ENCODE measurements at regions not wholly inside any gene's neighbourhood (a gene's known extent, or its start where the extent isn't known, plus 50 kb on each side); places are given as distances from the start of the nearest gene placed in this dataset.

GRCh38 chr17:74096456-74096855 lies 107.0 kb upstream of the RPL38 start:
- TF ChIP-seq CTCF (IDR thresholded peaks at IDR 0.05; ENCODE audit: unreplicated experiment): no peak
- DNase-seq (ENCODE audit: unreplicated experiment): no peak
- H3K9me3 Mint-ChIP-seq (ENCODE audit: unreplicated experiment): no peaks in the 10 kb centered on the region
- H3K4me3 Mint-ChIP-seq (ENCODE audit: unreplicated experiment): no peak overlapping the region
- BruUV-seq (replicated peaks): no TSS peak
- no peak overlapping the region for H3K27ac Mint-ChIP-seq (ENCODE audit: low read depth, unreplicated experiment)
- intact Hi-C loops (cut with micrococcal nuclease): no loop called here
- peaks cover 9% of the 10 kb centered on the region for H3K27me3 Mint-ChIP-seq (ENCODE audit: insufficient read depth, unreplicated experiment)
- ChIA-PET POLR2A (no interaction called here), CTCF (no interaction called here)
- no peaks in the 10 kb centered on the region for H3K36me3 Mint-ChIP-seq (ENCODE audit: insufficient read depth, unreplicated experiment)
- H3K4me1 Mint-ChIP-seq (ENCODE audit: insufficient read depth, unreplicated experiment): no peaks in the 10 kb centered on the region

GRCh38 chr17:74097450-74098135 lies 105.9 kb upstream of the RPL38 start:
- no peak for TF ChIP-seq CTCF (IDR thresholded peaks at IDR 0.05; ENCODE audit: unreplicated experiment)
- no TSS peak for BruUV-seq (replicated peaks)
- H3K4me1 Mint-ChIP-seq (ENCODE audit: insufficient read depth, unreplicated experiment): no peaks in the 10 kb centered on the region
- intact Hi-C loops (cut with micrococcal nuclease): no loop called here
- H3K9me3 Mint-ChIP-seq (ENCODE audit: unreplicated experiment): no peaks in the 10 kb centered on the region
- H3K36me3 Mint-ChIP-seq (ENCODE audit: insufficient read depth, unreplicated experiment): no peaks in the 10 kb centered on the region
- POLR2A ChIA-PET: interaction anchor here (0.6 kb wide), 1 partner anchor 65 kb away, joined by 3 read pairs; no protein-coding TSS in a partner anchor
- DNase-seq (ENCODE audit: unreplicated experiment): no peak
- CTCF ChIA-PET: no interaction called here
- H3K4me3 Mint-ChIP-seq (ENCODE audit: unreplicated experiment): no peak overlapping the region
- no peak overlapping the region for H3K27ac Mint-ChIP-seq (ENCODE audit: low read depth, unreplicated experiment)
- no peaks in the 10 kb centered on the region for H3K27me3 Mint-ChIP-seq (ENCODE audit: insufficient read depth, unreplicated experiment)

DNA sequence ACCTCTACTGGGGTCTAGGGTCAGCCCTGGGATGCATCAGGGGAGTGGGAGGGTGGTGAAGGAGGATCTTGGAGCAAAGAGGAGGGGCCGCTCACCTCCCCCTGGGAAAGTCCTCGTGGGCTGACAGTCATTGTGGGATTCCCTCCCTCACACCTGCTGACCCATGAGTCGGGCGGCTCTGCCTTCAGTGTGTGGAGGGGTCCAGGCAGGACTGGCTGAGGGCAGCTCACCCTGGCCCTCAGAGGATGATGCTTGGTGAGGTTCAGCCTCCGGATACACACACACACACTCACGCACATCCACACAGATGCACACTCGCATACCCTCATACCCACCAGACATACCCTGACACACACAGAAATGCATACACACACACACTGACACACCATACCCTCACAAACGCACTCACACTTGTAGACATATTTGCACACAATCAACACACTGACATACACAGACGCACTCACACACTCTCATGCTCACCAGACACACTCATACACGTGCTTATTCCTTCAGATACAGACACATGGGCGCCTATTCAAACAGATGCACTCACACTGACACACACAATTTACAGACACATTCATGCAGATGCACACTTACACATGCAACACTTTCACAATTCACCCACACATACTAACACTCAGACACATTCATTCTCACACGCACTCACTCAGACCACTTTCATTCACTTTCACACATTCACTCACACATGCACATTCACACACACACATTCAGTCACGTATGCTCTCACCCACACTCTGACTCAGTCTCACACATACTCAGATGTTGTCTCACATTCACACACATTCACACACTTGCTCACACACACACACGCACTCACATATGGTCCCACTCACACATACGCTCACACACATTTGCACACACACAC lies 105.1 kb upstream of the RPL38 start:
- ChIA-PET POLR2A (no interaction called here), CTCF (no interaction called here)
- Mint-ChIP-seq H3K36me3 (ENCODE audit: insufficient read depth, unreplicated experiment) (no peaks in the 10 kb centered on the region), H3K27me3 (ENCODE audit: insufficient read depth, unreplicated experiment) (no peaks in the 10 kb centered on the region), H3K4me1 (ENCODE audit: insufficient read depth, unreplicated experiment) (no peaks in the 10 kb centered on the region), H3K4me3 (ENCODE audit: unreplicated experiment) (no peak overlapping the region), H3K27ac (ENCODE audit: low read depth, unreplicated experiment) (no peak overlapping the region), H3K9me3 (ENCODE audit: unreplicated experiment) (no peaks in the 10 kb centered on the region)
- no peak for TF ChIP-seq CTCF (IDR thresholded peaks at IDR 0.05; ENCODE audit: unreplicated experiment)
- no TSS peak for BruUV-seq (replicated peaks)
- DNase-seq (ENCODE audit: unreplicated experiment): no peak
- intact Hi-C loops (cut with micrococcal nuclease): no loop called here

DNA sequence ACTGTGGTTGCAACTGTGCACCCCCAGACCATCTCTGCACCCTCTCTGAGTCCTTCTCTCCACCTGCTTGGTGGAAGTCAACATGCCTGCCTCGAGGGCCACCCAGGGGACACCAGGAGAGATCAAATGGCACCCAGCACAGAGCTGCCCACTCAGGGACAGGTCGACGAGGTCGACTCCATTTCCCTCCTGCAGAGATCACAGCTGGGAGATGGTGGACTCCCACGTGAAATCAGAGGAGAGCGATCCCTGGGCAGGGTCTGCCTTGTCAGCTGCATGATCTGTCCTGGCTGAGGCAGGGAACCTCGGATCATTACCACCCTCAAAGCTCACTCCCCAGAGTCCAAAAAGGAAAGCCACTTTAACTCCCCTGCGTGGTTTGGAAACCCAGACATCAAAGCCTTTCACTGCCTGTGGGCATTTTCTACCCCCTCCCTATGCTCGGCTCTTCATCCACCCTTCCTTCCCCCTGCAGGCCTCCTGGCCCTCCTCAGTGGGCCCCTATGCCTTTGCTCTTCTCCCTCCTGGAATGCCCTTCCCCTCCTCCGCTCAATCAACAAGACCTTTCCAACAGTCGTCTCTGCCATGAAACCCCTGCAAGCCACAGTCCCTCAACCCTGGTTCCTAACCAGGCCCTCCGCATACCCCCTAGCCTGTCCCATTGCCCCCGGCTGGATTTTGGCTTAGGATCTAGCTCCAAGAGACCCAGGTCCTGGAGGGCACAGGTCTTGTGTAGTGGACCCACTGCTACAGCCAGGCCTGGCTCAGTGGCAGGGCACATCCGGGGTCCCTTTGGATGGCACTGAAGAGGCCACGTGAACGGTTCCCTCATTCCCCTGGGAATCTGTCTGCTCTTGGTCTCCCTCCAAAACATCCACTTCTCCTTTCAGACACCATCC lies 103.8 kb upstream of the RPL38 start:
- no peak overlapping the region for H3K27ac Mint-ChIP-seq (ENCODE audit: low read depth, unreplicated experiment)
- POLR2A ChIA-PET: no interaction called here
- DNase-seq (ENCODE audit: unreplicated experiment): no peak
- no peak for TF ChIP-seq CTCF (IDR thresholded peaks at IDR 0.05; ENCODE audit: unreplicated experiment)
- H3K4me3 Mint-ChIP-seq (ENCODE audit: unreplicated experiment): no peak overlapping the region
- intact Hi-C loops (cut with micrococcal nuclease): no loop called here
- H3K4me1 Mint-ChIP-seq (ENCODE audit: insufficient read depth, unreplicated experiment): no peaks in the 10 kb centered on the region
- BruUV-seq (replicated peaks): no TSS peak
- H3K36me3 Mint-ChIP-seq (ENCODE audit: insufficient read depth, unreplicated experiment): no peaks in the 10 kb centered on the region
- no peaks in the 10 kb centered on the region for H3K9me3 Mint-ChIP-seq (ENCODE audit: unreplicated experiment)
- peaks cover 12% of the 10 kb centered on the region for H3K27me3 Mint-ChIP-seq (ENCODE audit: insufficient read depth, unreplicated experiment)
- CTCF ChIA-PET: no interaction called here
